OCI-LY7 (cell line): ENCODE measurements at regions not wholly inside any gene's neighbourhood (a gene's known extent, or its start where the extent isn't known, plus 50 kb on each side); places are given as distances from the start of the nearest gene placed in this dataset.

ENCODE experiments used
- BruUV-seq: library from RNA; stranded (reverse); fragments of 400-500 nt; replicated peaks from 2 replicates; lab custom pipeline; 2021; lab: Mats Ljungman, UMichigan
- CTCF ChIA-PET: fragments of 300-600 bp; sonication (Branson Sonifier 250); formaldehyde crosslinking; loops from one replicate; lab custom pipeline; 2022; ENCODE audit warnings: antibody characterized with exemption; ENCODE audit not compliant: unreplicated experiment; lab: Charles Lee
- POLR2A ChIA-PET: fragments of 300-600 bp; sonication (Branson Sonifier 250); formaldehyde crosslinking; loops from one replicate; lab custom pipeline; 2022; ENCODE audit warnings: antibody characterized with exemption; lab: Charles Lee
- DNase-seq: peaks from one replicate; pipeline ENCODE4 v3.0.0-alpha.2; 2015; ENCODE audit warnings: low spot score
- H2AFZ ChIP-seq: fragments of 200-600 bp; sonication (generic), shearing (Covaris generic); 2 replicates; pipeline ENCODE4 v1.6.1; 2014; ENCODE audit warnings: mild to moderate bottlenecking, antibody characterized with exemption, low read length, moderate library complexity
- H3K27ac ChIP-seq: fragments of 200-600 bp; sonication (generic); 2 replicates; pipeline ENCODE4 v1.5.1; 2014; ENCODE audit warnings: mixed run types, low read depth, mild to moderate bottlenecking, moderate library complexity, low read length, inconsistent platforms; ENCODE audit not compliant: poor library complexity, severe bottlenecking
- H3K36me3 ChIP-seq: fragments of 200-600 bp; sonication (generic); 2 replicates; pipeline ENCODE4 v1.6.1; 2014; ENCODE audit warnings: mild to moderate bottlenecking, antibody characterized with exemption, low read length, moderate library complexity, mixed read lengths; ENCODE audit not compliant: insufficient read depth
- H3K4me1 ChIP-seq: fragments of 200-600 bp; sonication (generic); 2 replicates; pipeline ENCODE4 v1.5.1; 2014; ENCODE audit warnings: mild to moderate bottlenecking, low read length; ENCODE audit not compliant: insufficient read depth, poor library complexity, severe bottlenecking
- H3K4me2 ChIP-seq: fragments of 200-600 bp; sonication (generic); 2 replicates; pipeline ENCODE4 v1.6.1; 2014; ENCODE audit warnings: mild to moderate bottlenecking, low read length
- H3K4me3 ChIP-seq: fragments of 200-600 bp; sonication (generic); 2 replicates; pipeline ENCODE4 v1.5.1; 2014; ENCODE audit warnings: mild to moderate bottlenecking, low read depth, low read length; ENCODE audit not compliant: poor library complexity, severe bottlenecking
- H3K79me2 ChIP-seq: fragments of 200-600 bp; sonication (generic); 2 replicates; pipeline ENCODE4 v1.6.1; 2016; ENCODE audit warnings: low read depth, mild to moderate bottlenecking, low read length, moderate library complexity, mixed read lengths; ENCODE audit not compliant: insufficient read depth
- H3K9me2 ChIP-seq: fragments of 200-600 bp; sonication (generic); 2 replicates; pipeline ENCODE4 v1.6.1; 2016; ENCODE audit warnings: mild to moderate bottlenecking, low read length, mixed read lengths; ENCODE audit not compliant: insufficient read depth
- H3K9me3 ChIP-seq: fragments of 200-600 bp; sonication (generic); 2 replicates; pipeline ENCODE4 v1.6.1; 2014; ENCODE audit warnings: mild to moderate bottlenecking, mixed run types, low read length, mixed read lengths
- H4K20me1 ChIP-seq: fragments of 200-600 bp; sonication (generic); 2 replicates; pipeline ENCODE4 v1.6.1; 2014; ENCODE audit warnings: mild to moderate bottlenecking, antibody characterized with exemption, low read length, moderate library complexity, mixed read lengths; ENCODE audit not compliant: insufficient read depth
- EZH2phosphoT487 ChIP-seq: fragments of 200-600 bp; sonication (generic); IDR thresholded peaks from 2 replicates; pipeline ENCODE4 v1.6.1; 2018; ENCODE audit warnings: low read depth, borderline replicate concordance, mild to moderate bottlenecking, mixed run types, antibody characterized with exemption, low read length, moderate library complexity, mixed read lengths
- intact Hi-C: fragments of 100-400 bp; cut with micrococcal nuclease; formaldehyde crosslinking; loops from one replicate; pipeline ENCODE4 v1.10.0; 2022; ENCODE audit not compliant: unreplicated experiment
- TF ChIP-seq, protein P1 (sequence below): fragments of 200-600 bp; sonication (generic); conservative IDR thresholded peaks from 2 replicates; pipeline ENCODE4 v1.5.1; 2014; ENCODE audit warnings: mild to moderate bottlenecking, antibody characterized with exemption, low read length, moderate library complexity, mixed read lengths

DNA sequence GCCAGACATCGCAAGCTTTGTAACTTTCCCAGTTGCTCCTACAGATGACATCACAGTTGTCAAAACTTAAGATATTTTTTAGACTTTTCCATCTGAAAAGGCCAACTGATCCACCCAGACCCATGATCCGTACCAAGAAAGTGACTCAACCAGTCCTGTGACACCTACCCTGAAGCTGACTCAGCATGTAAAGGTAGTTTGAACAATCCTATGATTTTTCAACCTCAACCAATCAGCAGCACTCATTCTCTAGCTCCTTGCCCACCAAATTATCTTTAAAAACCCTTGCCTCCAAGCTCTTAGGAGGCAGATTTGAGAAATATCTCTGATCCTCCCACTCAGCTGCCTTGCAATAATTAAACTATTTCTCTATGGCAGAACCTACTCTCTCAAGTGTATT is 1686.7 kb upstream of the LRRTM1 start:
- Histone ChIP-seq H3K36me3 (no peaks in the 10 kb centered on the region), H3K4me2 (no peak overlapping the region), H3K4me1 (no peaks in the 10 kb centered on the region), H3K4me3 (no peak overlapping the region), H3K27ac (no peak overlapping the region), H3K9me2 (no peaks in the 10 kb centered on the region), H3K79me2 (no peaks in the 10 kb centered on the region), H3K9me3 (no peaks in the 10 kb centered on the region), H2AFZ (no peak overlapping the region), H4K20me1 (no peaks in the 10 kb centered on the region)
- no peak for DNase-seq
- CTCF ChIA-PET: no interaction called here
- POLR2A ChIA-PET: no interaction called here
- TF ChIP-seq, protein P1, sequence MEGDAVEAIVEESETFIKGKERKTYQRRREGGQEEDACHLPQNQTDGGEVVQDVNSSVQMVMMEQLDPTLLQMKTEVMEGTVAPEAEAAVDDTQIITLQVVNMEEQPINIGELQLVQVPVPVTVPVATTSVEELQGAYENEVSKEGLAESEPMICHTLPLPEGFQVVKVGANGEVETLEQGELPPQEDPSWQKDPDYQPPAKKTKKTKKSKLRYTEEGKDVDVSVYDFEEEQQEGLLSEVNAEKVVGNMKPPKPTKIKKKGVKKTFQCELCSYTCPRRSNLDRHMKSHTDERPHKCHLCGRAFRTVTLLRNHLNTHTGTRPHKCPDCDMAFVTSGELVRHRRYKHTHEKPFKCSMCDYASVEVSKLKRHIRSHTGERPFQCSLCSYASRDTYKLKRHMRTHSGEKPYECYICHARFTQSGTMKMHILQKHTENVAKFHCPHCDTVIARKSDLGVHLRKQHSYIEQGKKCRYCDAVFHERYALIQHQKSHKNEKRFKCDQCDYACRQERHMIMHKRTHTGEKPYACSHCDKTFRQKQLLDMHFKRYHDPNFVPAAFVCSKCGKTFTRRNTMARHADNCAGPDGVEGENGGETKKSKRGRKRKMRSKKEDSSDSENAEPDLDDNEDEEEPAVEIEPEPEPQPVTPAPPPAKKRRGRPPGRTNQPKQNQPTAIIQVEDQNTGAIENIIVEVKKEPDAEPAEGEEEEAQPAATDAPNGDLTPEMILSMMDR: no peak
- TF ChIP-seq EZH2phosphoT487: no peak
- no TSS peak for BruUV-seq
- intact Hi-C loops: no loop called here

DNA sequence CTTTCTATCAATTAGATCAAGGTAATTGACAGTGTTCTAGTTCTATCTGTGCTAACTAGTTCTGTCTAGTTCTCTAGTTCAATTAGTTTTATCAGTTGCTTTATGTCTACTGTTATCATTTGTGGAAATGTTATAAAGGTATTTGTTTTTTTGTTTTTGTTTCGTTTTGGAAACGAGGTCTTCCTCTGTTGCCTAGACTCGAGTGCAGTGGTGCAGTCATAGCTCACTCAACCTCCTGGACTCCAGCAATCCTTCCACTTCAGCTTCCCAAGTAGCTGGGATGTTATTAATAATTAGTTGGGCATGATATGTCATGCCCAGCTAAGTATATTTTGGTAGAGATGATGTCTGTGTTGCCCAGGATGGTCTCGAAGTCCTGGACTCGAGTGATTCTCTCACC is 1682.8 kb upstream of the LRRTM1 start:
- no peak overlapping the region for H3K4me2 ChIP-seq
- H3K4me1 ChIP-seq: no peaks in the 10 kb centered on the region
- no peak for DNase-seq
- no peaks in the 10 kb centered on the region for H3K79me2 ChIP-seq
- TF ChIP-seq, protein P1: no peak
- no peak for TF ChIP-seq EZH2phosphoT487
- H3K4me3 ChIP-seq: no peak overlapping the region
- no peaks in the 10 kb centered on the region for H3K9me2 ChIP-seq
- H2AFZ ChIP-seq: no peak overlapping the region
- intact Hi-C loops: no loop called here
- no peaks in the 10 kb centered on the region for H3K36me3 ChIP-seq
- BruUV-seq: no TSS peak
- H3K27ac ChIP-seq: no peak overlapping the region
- H4K20me1 ChIP-seq: no peaks in the 10 kb centered on the region
- no peaks in the 10 kb centered on the region for H3K9me3 ChIP-seq
- ChIA-PET POLR2A (no interaction called here), CTCF (no interaction called here)

DNA sequence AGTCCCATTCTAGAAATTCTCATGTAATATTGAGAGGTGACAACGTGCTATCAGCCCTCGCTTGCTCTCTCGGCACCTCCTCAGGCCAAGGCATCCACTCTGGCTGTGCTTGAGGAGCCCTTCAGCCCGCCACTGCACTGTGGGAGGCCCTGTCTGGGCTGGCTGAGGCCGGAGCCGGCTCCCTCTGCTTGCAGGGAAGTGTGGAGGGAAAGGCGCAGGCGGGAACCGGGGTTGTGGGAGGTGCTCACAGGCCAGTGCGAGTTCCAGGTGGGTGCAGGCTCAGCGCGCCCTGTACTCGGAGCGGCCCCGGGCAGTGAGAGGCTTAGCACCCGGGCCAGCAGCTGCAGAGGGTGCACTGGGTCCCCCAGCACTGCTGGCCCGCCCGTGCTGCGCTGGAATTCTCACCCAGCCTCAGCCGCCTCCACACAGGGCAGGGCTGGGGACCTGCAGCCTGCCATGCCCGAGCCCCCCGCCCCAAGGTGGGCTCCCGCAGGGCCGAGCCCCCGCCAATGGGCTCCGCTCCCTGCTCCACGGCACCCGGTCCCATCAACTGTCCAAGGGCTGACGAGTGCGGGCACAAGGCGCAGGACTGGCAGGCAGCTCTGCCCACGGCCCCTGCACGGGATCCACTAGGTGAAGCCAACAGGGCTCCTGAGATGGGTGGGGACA is 1680.6 kb upstream of the LRRTM1 start:
- intact Hi-C loops: no loop called here
- H2AFZ ChIP-seq: no peak overlapping the region
- CTCF ChIA-PET: no interaction called here
- TF ChIP-seq, protein P1: no peak
- no peak for TF ChIP-seq EZH2phosphoT487
- H3K27ac ChIP-seq: no peak overlapping the region
- H3K4me2 ChIP-seq: no peak overlapping the region
- H3K9me2 ChIP-seq: no peaks in the 10 kb centered on the region
- H3K79me2 ChIP-seq: no peaks in the 10 kb centered on the region
- H4K20me1 ChIP-seq: no peaks in the 10 kb centered on the region
- DNase-seq: no peak
- H3K4me1 ChIP-seq: no peaks in the 10 kb centered on the region
- H3K9me3 ChIP-seq: no peaks in the 10 kb centered on the region
- BruUV-seq: no TSS peak
- H3K4me3 ChIP-seq: no peak overlapping the region
- POLR2A ChIA-PET: no interaction called here
- no peaks in the 10 kb centered on the region for H3K36me3 ChIP-seq
